H1 (cell line): ENCODE measurements at regions not wholly inside any gene's neighbourhood (a gene's known extent, or its start where the extent isn't known, plus 50 kb on each side); places are given as distances from the start of the nearest gene placed in this dataset.

Source experiments
- CHD7 ChIP-seq: fragments of 300-600 bp; sonication (generic); IDR thresholded peaks from 2 replicates; pipeline ENCODE4 v1.7.1; 2012; ENCODE audit warnings: low read length, moderate library complexity, mild to moderate bottlenecking, inconsistent platforms; ENCODE audit not compliant: insufficient replicate concordance
- RNF2 ChIP-seq: fragments of 200-900, 300-1000 bp; sonication (generic); IDR thresholded peaks from 2 replicates; pipeline ENCODE4 v1.7.1; 2016; ENCODE audit warnings: borderline replicate concordance, low read depth, mild to moderate bottlenecking, antibody characterized with exemption, low read length; ENCODE audit not compliant: poor library complexity, severe bottlenecking; ENCODE audit errors: missing control alignments
- TCF12 ChIP-seq: IDR thresholded peaks from 2 replicates; pipeline ENCODE4 v1.6.1; 2011; ENCODE audit warnings: low read depth, mild to moderate bottlenecking, low read length
- YY1 ChIP-seq: IDR thresholded peaks from 2 replicates; pipeline ENCODE4 v1.6.1; 2011; ENCODE audit warnings: low read depth, mild to moderate bottlenecking, low read length

DNA sequence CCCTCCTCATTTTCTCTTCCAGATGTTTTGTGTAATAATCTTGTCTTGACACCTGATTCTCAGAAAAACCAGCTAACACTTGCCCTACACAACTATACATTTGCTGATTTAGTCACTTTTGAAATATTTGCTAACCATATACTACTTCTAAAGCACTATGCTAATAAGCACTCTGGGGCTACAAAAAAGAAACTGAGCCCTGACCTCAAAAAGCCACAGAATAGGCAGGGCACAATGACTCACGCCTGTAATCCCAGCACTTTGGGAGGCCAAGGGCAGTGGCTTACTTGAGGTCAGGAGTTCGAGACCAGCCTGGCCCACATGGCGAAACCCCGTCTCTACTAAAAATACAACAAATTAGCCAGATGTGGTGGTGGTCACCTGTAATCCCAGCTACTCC, 266.0 kb downstream of the RAD51AP2 start (continued):
- TF ChIP-seq CHD7 (no peak), YY1 (no peak), RNF2 (no peak), TCF12 (no peak)
